ENCODE measurements at regions not wholly inside any gene's neighbourhood (a gene's known extent, or its start where the extent isn't known, plus 50 kb on each side); places are given as distances from the start of the nearest gene placed in this dataset.

GRCh38 chr2:18282026-18282425 lies 278.4 kb downstream of the RDH14 start:
- Histone ChIP-seq H3K4me1 (ENCODE audit: control insufficient read depth, insufficient read depth, low read length) (no peaks in the 10 kb centered on the region), H3K27ac (ENCODE audit: control insufficient read depth, insufficient read depth) (no peak overlapping the region), H3K9me3 (replicated peaks; ENCODE audit: control insufficient read depth, insufficient read depth, low read length) (no peaks in the 10 kb centered on the region), H4K20me1 (ENCODE audit: control insufficient read depth, insufficient read depth) (no peaks in the 10 kb centered on the region), H3K36me3 (ENCODE audit: control insufficient read depth in 2 of 2, insufficient read depth in 2 of 2, low read length in 1 of 2) (no peaks in the 10 kb centered on the region), H3K27me3 (replicated peaks in 1 of 2; ENCODE audit: control insufficient read depth in 2 of 2, insufficient read depth in 2 of 2, low read length in 1 of 2) (no peaks in the 10 kb centered on the region), H3K79me2 (ENCODE audit: control insufficient read depth, insufficient read depth, low read length) (no peaks in the 10 kb centered on the region), H3K4me2 (ENCODE audit: control insufficient read depth, insufficient read depth) (no peak overlapping the region), H3K4me3 (no peak overlapping the region), H2AFZ (ENCODE audit: control insufficient read depth, low read depth, low read length) (no peak overlapping the region), H3K9ac (ENCODE audit: control insufficient read depth, insufficient read depth, low read length) (no peak overlapping the region)
- intact Hi-C loops (cut with micrococcal nuclease; ENCODE audit: unreplicated experiment) (no loop called here), in situ Hi-C loops (cut with MboI) (no loop called here)
- CTCF ChIA-PET = no interaction called here
- FAIRE-seq (no peak), ATAC-seq (no peak), DNase-seq (ENCODE audit: low read depth, low spot score) (no peak)
- TF ChIP-seq MEF2A (IDR thresholded peaks at IDR 0.05; ENCODE audit: insufficient read depth, low read depth, low read length) (no peak), NR2C2 (IDR thresholded peaks at IDR 0.05; ENCODE audit: borderline replicate concordance, control insufficient read depth, insufficient read length, low read depth) (no peak), RAD51 (IDR thresholded peaks at IDR 0.05) (no peak), CEBPB (IDR thresholded peaks at IDR 0.05; ENCODE audit: borderline replicate concordance in 1 of 2, low read depth in 2 of 2, low read length in 2 of 2) (no peak), MYC (IDR thresholded peaks at IDR 0.05; ENCODE audit: insufficient read depth, insufficient read length, insufficient replicate concordance, low read length, severe bottlenecking) (no peak), BMI1 (IDR thresholded peaks at IDR 0.05; ENCODE audit: borderline replicate concordance) (no peak), YBX1 (IDR thresholded peaks at IDR 0.05) (no peak), POLR2AphosphoS5 (IDR thresholded peaks at IDR 0.05; ENCODE audit: low read length) (no peak), HDAC6 (IDR thresholded peaks at IDR 0.05; ENCODE audit: unreplicated experiment) (no peak), GABPA (IDR thresholded peaks at IDR 0.05; ENCODE audit: low read depth) (no peak), MEF2B (IDR thresholded peaks at IDR 0.05; ENCODE audit: partially characterized antibody, poor library complexity, severe bottlenecking) (no peak), ZSCAN29 (IDR thresholded peaks at IDR 0.05) (no peak), SUPT20H (IDR thresholded peaks at IDR 0.05; ENCODE audit: borderline replicate concordance, control insufficient read depth, low read depth, low read length) (no peak), BCL3 (IDR thresholded peaks at IDR 0.05; ENCODE audit: borderline replicate concordance, insufficient read depth, low read depth, low read length, poor library complexity, severe bottlenecking) (no peak), EED (IDR thresholded peaks at IDR 0.05; ENCODE audit: low read depth) (no peak), CHD4 (IDR thresholded peaks at IDR 0.05) (no peak), EZH2 (IDR thresholded peaks at IDR 0.05; ENCODE audit: borderline replicate concordance, control insufficient read depth, low read depth, low read length) (no peak), NRF1 (conservative IDR thresholded peaks at IDR 0.05; ENCODE audit: low read depth, low read length) (no peak), CBX5 (IDR thresholded peaks at IDR 0.05; ENCODE audit: low read depth) (no peak)
- TF ChIP-seq, protein P1, sequence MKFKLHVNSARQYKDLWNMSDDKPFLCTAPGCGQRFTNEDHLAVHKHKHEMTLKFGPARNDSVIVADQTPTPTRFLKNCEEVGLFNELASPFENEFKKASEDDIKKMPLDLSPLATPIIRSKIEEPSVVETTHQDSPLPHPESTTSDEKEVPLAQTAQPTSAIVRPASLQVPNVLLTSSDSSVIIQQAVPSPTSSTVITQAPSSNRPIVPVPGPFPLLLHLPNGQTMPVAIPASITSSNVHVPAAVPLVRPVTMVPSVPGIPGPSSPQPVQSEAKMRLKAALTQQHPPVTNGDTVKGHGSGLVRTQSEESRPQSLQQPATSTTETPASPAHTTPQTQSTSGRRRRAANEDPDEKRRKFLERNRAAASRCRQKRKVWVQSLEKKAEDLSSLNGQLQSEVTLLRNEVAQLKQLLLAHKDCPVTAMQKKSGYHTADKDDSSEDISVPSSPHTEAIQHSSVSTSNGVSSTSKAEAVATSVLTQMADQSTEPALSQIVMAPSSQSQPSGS (IDR thresholded peaks at IDR 0.05; ENCODE audit: low read length) = no peak
- RAD21 ChIA-PET (ENCODE audit: unreplicated experiment) = no interaction called here
- no TSS peak for BruUV-seq (replicated peaks)
- SMC1A ChIA-PET (ENCODE audit: uncharacterized antibody, unreplicated experiment) = no interaction called here
- POLR2A ChIA-PET = no interaction called here
